Activated CD4-positive, alpha-beta T cell treated with anti-CD3 and anti-CD28 coated beads, Interleukin-2, amount 10 ng/mL, durations not matched to agents 7 days and 5 days (primary cell): ENCODE measurements at regions not wholly inside any gene's neighbourhood (a gene's known extent, or its start where the extent isn't known, plus 50 kb on each side); places are given as distances from the start of the nearest gene placed in this dataset.
"Not testable (repeated sequence)": the region's sequence is repeated elsewhere in the genome, so short reads cannot be mapped to it uniquely, and the experiment has no call there.

Experiments used
- CTCF ChIA-PET: fragments of 350-600 bp; sonication (Branson Sonifier 250); formaldehyde crosslinking; loops from one replicate; lab custom pipeline; 2021; ENCODE audit warnings: antibody characterized with exemption; lab: Charles Lee
- POLR2A ChIA-PET: fragments of 350-600 bp; sonication (Branson Sonifier 250); formaldehyde crosslinking; loops from one replicate; lab custom pipeline; 2021; ENCODE audit warnings: antibody characterized with exemption; lab: Charles Lee
- DNase-seq: peaks from one replicate; pipeline ENCODE4 v3.0.0-alpha.2; 2020
- H3K27ac Mint-ChIP-seq: one replicate; pipeline ENCODE4 v1.8.0; 2021; ENCODE audit warnings: mild to moderate bottlenecking, moderate library complexity, mixed read lengths
- H3K27me3 Mint-ChIP-seq: one replicate; pipeline ENCODE4 v1.8.0; 2021; ENCODE audit warnings: mixed read lengths
- H3K36me3 Mint-ChIP-seq: one replicate; pipeline ENCODE4 v1.8.0; 2021; ENCODE audit warnings: low read depth, mixed read lengths
- H3K4me1 Mint-ChIP-seq: one replicate; pipeline ENCODE4 v1.8.0; 2021; ENCODE audit warnings: mixed read lengths
- H3K4me3 Mint-ChIP-seq: one replicate; pipeline ENCODE4 v1.8.0; 2021; ENCODE audit warnings: mild to moderate bottlenecking, moderate library complexity, mixed read lengths
- H3K9me3 Mint-ChIP-seq: one replicate; pipeline ENCODE4 v1.8.0; 2021; ENCODE audit warnings: mixed read lengths

GRCh38 chr13:67946131-67946530, 716.0 kb upstream of the PCDH9 start:
- CTCF ChIA-PET, result no interaction called here
- H3K36me3 Mint-ChIP-seq, result no peaks in the 10 kb centered on the region
- no peaks in the 10 kb centered on the region for H3K4me1 Mint-ChIP-seq
- no peak for DNase-seq
- H3K4me3 Mint-ChIP-seq, result no peak overlapping the region
- H3K27me3 Mint-ChIP-seq, result no peaks in the 10 kb centered on the region
- peaks cover 9% of the 10 kb centered on the region for H3K9me3 Mint-ChIP-seq
- POLR2A ChIA-PET, result no interaction called here
- no peak overlapping the region for H3K27ac Mint-ChIP-seq

GRCh38 chr13:67943116-67943515, 713.0 kb upstream of the PCDH9 start:
- Mint-ChIP-seq H3K4me3 (no peak overlapping the region), H3K4me1 (no peaks in the 10 kb centered on the region), H3K36me3 (no peaks in the 10 kb centered on the region), H3K9me3 (peaks cover 7% of the 10 kb centered on the region), H3K27ac (no peak overlapping the region), H3K27me3 (no peaks in the 10 kb centered on the region)
- ChIA-PET CTCF (no interaction called here), POLR2A (no interaction called here)
- no peak for DNase-seq

GRCh38 chr13:67935626-67936025, 705.5 kb upstream of the PCDH9 start:
- no peak for DNase-seq
- H3K4me1 Mint-ChIP-seq, result no peaks in the 10 kb centered on the region
- no peaks in the 10 kb centered on the region for H3K36me3 Mint-ChIP-seq
- ChIA-PET CTCF (no interaction called here), POLR2A (no interaction called here)
- no peaks in the 10 kb centered on the region for H3K27me3 Mint-ChIP-seq
- no peak overlapping the region for H3K27ac Mint-ChIP-seq
- no peaks in the 10 kb centered on the region for H3K9me3 Mint-ChIP-seq
- no peak overlapping the region for H3K4me3 Mint-ChIP-seq

GRCh38 chr13:67934617-67935330, 704.6 kb upstream of the PCDH9 start:
- Mint-ChIP-seq H3K9me3 (no peaks in the 10 kb centered on the region), H3K27ac (no peak overlapping the region), H3K4me3 (no peak overlapping the region), H3K36me3 (no peaks in the 10 kb centered on the region), H3K4me1 (no peaks in the 10 kb centered on the region), H3K27me3 (no peaks in the 10 kb centered on the region)
- CTCF ChIA-PET, result no interaction called here
- no peak for DNase-seq
- POLR2A ChIA-PET, result no interaction called here

DNA sequence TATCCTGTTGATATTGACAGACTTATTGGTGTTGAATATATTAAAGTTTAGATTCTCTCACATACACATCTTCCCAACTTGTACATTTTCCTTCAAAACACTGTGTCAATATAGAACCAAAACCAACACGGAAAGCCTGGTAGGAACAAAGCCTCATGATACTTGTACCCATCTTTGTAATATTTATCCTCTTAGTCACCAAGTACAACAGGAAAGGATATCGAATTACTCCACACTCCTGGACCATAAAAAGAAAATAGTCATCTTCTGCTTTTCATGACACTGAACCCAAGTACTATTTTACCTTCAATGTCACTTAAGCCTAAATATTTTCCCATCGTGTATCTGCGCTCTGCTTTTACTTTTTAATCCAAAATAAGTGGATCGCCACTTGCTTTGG, 702.9 kb upstream of the PCDH9 start:
- H3K27ac Mint-ChIP-seq, result no peak overlapping the region
- H3K36me3 Mint-ChIP-seq, result no peaks in the 10 kb centered on the region
- no peak overlapping the region for H3K4me3 Mint-ChIP-seq
- no peak for DNase-seq
- no peaks in the 10 kb centered on the region for H3K9me3 Mint-ChIP-seq
- ChIA-PET CTCF (no interaction called here), POLR2A (no interaction called here)
- no peaks in the 10 kb centered on the region for H3K4me1 Mint-ChIP-seq
- H3K27me3 Mint-ChIP-seq, result no peaks in the 10 kb centered on the region

DNA sequence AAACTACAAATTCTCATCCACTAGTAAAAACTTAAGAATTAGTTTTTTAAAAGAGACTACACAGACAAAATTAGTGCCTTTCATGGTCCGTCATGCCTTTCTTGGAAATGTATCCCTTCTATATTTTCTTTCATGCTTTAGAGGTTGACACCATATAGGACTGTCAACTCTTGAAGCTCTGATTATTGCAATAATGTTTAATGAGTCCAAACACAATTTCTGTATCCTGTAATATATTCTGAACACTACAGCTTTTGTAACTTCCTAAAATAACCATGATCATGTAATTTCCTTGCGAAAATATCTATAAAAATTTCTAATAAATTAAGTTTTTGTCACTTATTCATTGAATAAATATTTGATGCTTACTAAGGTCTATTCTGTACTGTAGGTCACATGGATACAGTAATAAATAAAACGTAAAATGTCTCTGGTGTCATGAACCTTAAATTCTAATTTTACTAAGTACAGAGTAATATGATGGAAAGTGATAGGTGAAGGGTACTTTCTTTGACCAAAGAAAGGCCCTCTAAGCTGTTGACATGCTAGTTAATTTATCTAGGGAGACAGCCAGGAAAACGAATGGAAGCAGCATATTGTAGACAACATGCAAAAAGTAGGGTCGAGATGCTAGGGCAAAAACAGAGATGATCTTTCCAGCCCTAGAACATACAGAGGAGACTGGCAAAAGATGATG, 687.3 kb upstream of the PCDH9 start:
- ChIA-PET CTCF (no interaction called here), POLR2A (no interaction called here)
- H3K4me1 Mint-ChIP-seq, result no peaks in the 10 kb centered on the region
- DNase-seq, result no peak
- peaks cover 8% of the 10 kb centered on the region for H3K9me3 Mint-ChIP-seq
- H3K27ac Mint-ChIP-seq, result no peak overlapping the region
- H3K4me3 Mint-ChIP-seq, result no peak overlapping the region
- H3K27me3 Mint-ChIP-seq, result no peaks in the 10 kb centered on the region
- no peaks in the 10 kb centered on the region for H3K36me3 Mint-ChIP-seq

DNA sequence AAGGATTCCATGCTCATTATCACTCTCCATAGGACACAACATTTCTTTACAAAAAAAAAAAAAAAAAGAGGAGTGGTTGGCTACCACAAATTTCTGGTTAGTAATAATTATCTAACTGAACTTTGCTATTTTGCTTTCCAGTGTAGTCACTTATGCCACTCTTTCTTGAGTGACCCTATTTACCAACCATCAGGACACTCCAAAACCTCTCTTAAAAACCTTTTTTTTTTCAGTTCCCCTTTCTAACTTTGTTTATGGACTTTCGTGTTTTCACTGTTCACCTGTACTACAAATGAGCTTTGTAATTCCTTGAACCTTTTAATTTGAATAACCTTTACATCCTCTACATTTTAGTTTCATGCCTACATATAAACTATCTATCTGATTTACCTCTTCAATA, 686.5 kb upstream of the PCDH9 start:
- Mint-ChIP-seq H3K36me3 (no peaks in the 10 kb centered on the region), H3K27ac (no peak overlapping the region), H3K4me3 (no peak overlapping the region), H3K27me3 (no peaks in the 10 kb centered on the region), H3K9me3 (peaks cover 8% of the 10 kb centered on the region), H3K4me1 (no peaks in the 10 kb centered on the region)
- no peak for DNase-seq
- POLR2A ChIA-PET, result no interaction called here
- CTCF ChIA-PET, result no interaction called here

DNA sequence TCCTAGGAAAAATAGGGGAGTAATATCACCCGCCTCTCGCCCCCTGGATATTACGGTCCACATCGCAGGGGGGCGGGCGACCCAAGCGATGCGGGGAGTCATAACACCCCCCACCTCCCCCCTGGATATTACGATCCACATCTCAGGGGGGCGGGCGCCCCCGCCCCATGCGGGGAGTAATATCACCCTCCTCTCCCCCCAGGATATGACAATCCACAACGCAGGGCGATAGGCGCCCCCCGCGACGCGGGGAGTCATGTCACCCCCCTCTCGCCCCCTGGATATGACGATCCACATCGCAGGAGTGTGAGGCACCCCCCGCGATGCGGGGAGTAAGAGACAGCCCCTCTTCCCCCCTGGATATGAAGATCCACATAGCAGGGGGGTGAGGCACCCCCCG, 684.4 kb upstream of the PCDH9 start:
- ChIA-PET POLR2A (no interaction called here), CTCF (no interaction called here)
- H3K4me1 Mint-ChIP-seq, result no peaks in the 10 kb centered on the region
- no peak overlapping the region for H3K4me3 Mint-ChIP-seq
- no peak for DNase-seq
- H3K36me3 Mint-ChIP-seq, result no peaks in the 10 kb centered on the region
- no peak overlapping the region for H3K27ac Mint-ChIP-seq
- H3K27me3 Mint-ChIP-seq, result no peaks in the 10 kb centered on the region
- H3K9me3 Mint-ChIP-seq, result peaks cover 16% of the 10 kb centered on the region

- H3K27me3 Mint-ChIP-seq, H3K27ac Mint-ChIP-seq, DNase-seq, CTCF ChIA-PET, H3K4me1 Mint-ChIP-seq, POLR2A ChIA-PET, H3K4me3 Mint-ChIP-seq, H3K36me3 Mint-ChIP-seq: not testable (repeated sequence)
- peaks cover 31% of the 10 kb centered on the region for H3K9me3 Mint-ChIP-seq
Observed at GRCh38 chr13:67902960-67903359, 672.8 kb upstream of the PCDH9 start.

GRCh38 chr13:67880916-67881315, 650.8 kb upstream of the PCDH9 start:
- no peak for DNase-seq
- H3K4me1 Mint-ChIP-seq, result no peaks in the 10 kb centered on the region
- H3K27ac Mint-ChIP-seq, result no peak overlapping the region
- ChIA-PET POLR2A (no interaction called here), CTCF (no interaction called here)
- H3K27me3 Mint-ChIP-seq, result no peaks in the 10 kb centered on the region
- no peaks in the 10 kb centered on the region for H3K36me3 Mint-ChIP-seq
- no peak overlapping the region for H3K4me3 Mint-ChIP-seq
- peaks cover 7% of the 10 kb centered on the region for H3K9me3 Mint-ChIP-seq

- POLR2A ChIA-PET, result no interaction called here
- H3K27me3 Mint-ChIP-seq, result no peaks in the 10 kb centered on the region
- H3K4me3 Mint-ChIP-seq, result no peak overlapping the region
- H3K9me3 Mint-ChIP-seq, result peaks cover 4% of the 10 kb centered on the region
- CTCF ChIA-PET, result no interaction called here
- H3K36me3 Mint-ChIP-seq, result no peaks in the 10 kb centered on the region
- no peak for DNase-seq
- no peak overlapping the region for H3K27ac Mint-ChIP-seq
- H3K4me1 Mint-ChIP-seq, result no peaks in the 10 kb centered on the region
Observed at GRCh38 chr13:67878376-67878775, 648.2 kb upstream of the PCDH9 start.

DNA sequence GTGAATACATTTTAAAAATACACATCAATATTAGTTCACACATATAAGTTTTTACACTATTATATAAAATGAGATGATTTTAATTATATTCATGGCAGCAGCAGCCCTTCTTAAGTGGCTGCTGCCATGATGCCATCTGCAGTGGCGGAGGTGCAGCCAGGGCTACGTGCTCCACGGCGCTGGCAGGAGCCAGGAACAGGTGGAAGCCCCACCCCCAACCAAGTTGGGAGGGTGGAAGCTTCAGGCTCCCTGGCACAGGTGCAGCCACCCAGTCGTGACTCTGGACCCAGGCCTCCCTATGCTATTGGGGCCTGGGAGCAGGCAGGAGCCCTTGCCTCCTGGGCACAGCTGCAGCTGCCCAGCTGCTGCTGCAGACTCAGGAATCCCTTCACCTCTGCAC, 646.9 kb upstream of the PCDH9 start:
- Mint-ChIP-seq H3K4me3 (no peak overlapping the region), H3K4me1 (no peaks in the 10 kb centered on the region), H3K36me3 (no peaks in the 10 kb centered on the region), H3K27ac (no peak overlapping the region), H3K27me3 (no peaks in the 10 kb centered on the region), H3K9me3 (peaks cover 4% of the 10 kb centered on the region)
- ChIA-PET POLR2A (no interaction called here), CTCF (no interaction called here)
- no peak for DNase-seq

DNA sequence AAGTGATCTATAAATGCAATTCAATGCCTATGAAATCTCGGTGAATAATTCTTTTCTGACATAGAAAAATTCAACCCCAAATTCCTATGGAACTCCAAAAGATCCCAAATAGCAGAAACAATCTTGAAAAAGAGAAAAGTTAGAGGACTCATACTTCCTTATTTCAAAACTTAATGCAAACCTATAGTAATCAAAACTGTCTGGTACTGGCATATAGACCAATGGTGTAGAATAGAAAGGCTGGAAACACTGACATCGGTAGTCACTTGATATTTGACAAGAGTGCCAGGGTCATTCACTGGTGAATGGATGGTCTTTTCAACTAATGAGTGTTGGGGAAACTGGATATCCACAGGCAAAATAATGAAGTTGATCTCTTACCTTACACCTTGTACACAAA, 637.1 kb upstream of the PCDH9 start:
- no peak overlapping the region for H3K4me3 Mint-ChIP-seq
- no peak for DNase-seq
- H3K27ac Mint-ChIP-seq, result no peak overlapping the region
- H3K27me3 Mint-ChIP-seq, result no peaks in the 10 kb centered on the region
- CTCF ChIA-PET, result no interaction called here
- POLR2A ChIA-PET, result no interaction called here
- H3K9me3 Mint-ChIP-seq, result peaks cover 6% of the 10 kb centered on the region
- H3K4me1 Mint-ChIP-seq, result no peaks in the 10 kb centered on the region
- H3K36me3 Mint-ChIP-seq, result no peaks in the 10 kb centered on the region

GRCh38 chr13:67860315-67860714, 630.2 kb upstream of the PCDH9 start:
- no peak for DNase-seq
- no peaks in the 10 kb centered on the region for H3K27me3 Mint-ChIP-seq
- ChIA-PET POLR2A (no interaction called here), CTCF (no interaction called here)
- H3K27ac Mint-ChIP-seq, result no peak overlapping the region
- H3K4me1 Mint-ChIP-seq, result no peaks in the 10 kb centered on the region
- H3K4me3 Mint-ChIP-seq, result no peak overlapping the region
- peaks cover 2% of the 10 kb centered on the region for H3K9me3 Mint-ChIP-seq
- H3K36me3 Mint-ChIP-seq, result no peaks in the 10 kb centered on the region
